Large intestine (tissue), 3 donors: ENCODE measurements at regions not wholly inside any gene's neighbourhood (a gene's known extent, or its start where the extent isn't known, plus 50 kb on each side); places are given as distances from the start of the nearest gene placed in this dataset.
"Not testable (repeated sequence)": the region's sequence is repeated elsewhere in the genome, so short reads cannot be mapped to it uniquely, and the experiment has no call there.

Source experiments
- DNase-seq, 2 donors: peaks; one replicate each; pipeline versions ENCODE4 v3.0.0 to v3.0.0-alpha.2; 2013
- H3K27ac ChIP-seq: one replicate; pipeline ENCODE4 v1.5.1; 2013; ENCODE audit warnings: low read length
- H3K27me3 ChIP-seq: 2 replicates; pipeline ENCODE4 v1.6.1; 2013; ENCODE audit warnings: low read length; ENCODE audit not compliant: control insufficient read depth, insufficient read depth
- H3K36me3 ChIP-seq: 2 replicates; pipeline ENCODE4 v1.6.1; 2013; ENCODE audit warnings: low read length; ENCODE audit not compliant: control insufficient read depth, insufficient read depth
- H3K4me1 ChIP-seq: one replicate; pipeline ENCODE4 v1.6.1; 2013; ENCODE audit warnings: low read length; ENCODE audit not compliant: control insufficient read depth, insufficient read depth
- H3K4me3 ChIP-seq: one replicate; pipeline ENCODE4 v1.5.1; 2013; ENCODE audit warnings: low read length
- H3K9me3 ChIP-seq: one replicate; pipeline ENCODE4 v1.6.1; 2013; ENCODE audit warnings: mild to moderate bottlenecking, low read depth, low read length, moderate library complexity; ENCODE audit not compliant: control insufficient read depth
- WGBS: methylation state at CpG from one replicate; pipeline ENCODE4 v1.1.5; 2013; ENCODE audit warnings: low lambda C conversion rate; ENCODE audit not compliant: insufficient coverage; 5-methylcytosine and 5-hydroxymethylcytosine counted together

- Histone ChIP-seq H3K4me3 (no peak overlapping the region), H3K4me1 (no peaks in the 10 kb centered on the region), H3K27ac (no peak overlapping the region), H3K27me3 (no peaks in the 10 kb centered on the region), H3K36me3 (no peaks in the 10 kb centered on the region), H3K9me3 (no peaks in the 10 kb centered on the region)
- DNase-seq: no peak
- WGBS: 100% methylated on average over 1 of the region's 4 CpGs
These were observed 936.9 kb downstream of the SORCS3 start for GRCh38 chr10:105577865-105578607.

- no peaks in the 10 kb centered on the region for H3K4me1 ChIP-seq
- no peaks in the 10 kb centered on the region for H3K9me3 ChIP-seq
- H3K4me3 ChIP-seq: no peak overlapping the region
- no peak overlapping the region for H3K27ac ChIP-seq
- H3K27me3 ChIP-seq: no peaks in the 10 kb centered on the region
- DNase-seq: no peak
- WGBS: 100% methylated on average over 1 of the region's 4 CpGs
- H3K36me3 ChIP-seq: no peaks in the 10 kb centered on the region
These were observed 918.4 kb downstream of the SORCS3 start for GRCh38 chr10:105559333-105560097.

GRCh38 chr10:105550453-105550852, 909.4 kb downstream of the SORCS3 start:
- not testable (repeated sequence) for H3K27ac ChIP-seq, H3K4me3 ChIP-seq, DNase-seq, H3K27me3 ChIP-seq, H3K36me3 ChIP-seq, H3K4me1 ChIP-seq, H3K9me3 ChIP-seq
- no CpG with 5 or more reads among the region's 13 CpGs for WGBS

- no CpG with 5 or more reads among the region's 1 CpG for WGBS
- Histone ChIP-seq H3K4me1 (no peaks in the 10 kb centered on the region), H3K27me3 (no peaks in the 10 kb centered on the region), H3K36me3 (no peaks in the 10 kb centered on the region), H3K9me3 (no peaks in the 10 kb centered on the region), H3K27ac (no peak overlapping the region), H3K4me3 (no peak overlapping the region)
- DNase-seq: no peak
These were observed 908.6 kb downstream of the SORCS3 start for GRCh38 chr10:105549731-105550130.

GRCh38 chr10:105545101-105545500, 904.0 kb downstream of the SORCS3 start:
- DNase-seq: no peak
- no peak overlapping the region for H3K4me3 ChIP-seq
- no peaks in the 10 kb centered on the region for H3K27me3 ChIP-seq
- H3K27ac ChIP-seq: no peak overlapping the region
- no peaks in the 10 kb centered on the region for H3K36me3 ChIP-seq
- no peaks in the 10 kb centered on the region for H3K4me1 ChIP-seq
- H3K9me3 ChIP-seq: no peaks in the 10 kb centered on the region

- WGBS: no CpG with 5 or more reads among the region's 2 CpGs
- peak in 1 of 2 donors; percentile 30 for DNase-seq
- no peaks in the 10 kb centered on the region for H3K9me3 ChIP-seq
- H3K27ac ChIP-seq: no peak overlapping the region
- H3K4me1 ChIP-seq: no peaks in the 10 kb centered on the region
- H3K4me3 ChIP-seq: no peak overlapping the region
- no peaks in the 10 kb centered on the region for H3K36me3 ChIP-seq
- peaks cover 2% of the 10 kb centered on the region for H3K27me3 ChIP-seq
These were observed 899.3 kb downstream of the SORCS3 start for GRCh38 chr10:105540381-105540780.

- H3K27ac ChIP-seq: no peak overlapping the region
- no peak overlapping the region for H3K4me3 ChIP-seq
- no peaks in the 10 kb centered on the region for H3K36me3 ChIP-seq
- H3K27me3 ChIP-seq: peaks cover 2% of the 10 kb centered on the region
- H3K9me3 ChIP-seq: no peaks in the 10 kb centered on the region
- H3K4me1 ChIP-seq: no peaks in the 10 kb centered on the region
- no peak for DNase-seq
- WGBS: no CpG with 5 or more reads among the region's 4 CpGs
These were observed 897.8 kb downstream of the SORCS3 start for GRCh38 chr10:105538874-105539273.

GRCh38 chr10:105535478-105535877, 894.4 kb downstream of the SORCS3 start:
- no CpG with 5 or more reads among the region's 3 CpGs for WGBS
- H3K27me3 ChIP-seq: peaks cover 2% of the 10 kb centered on the region
- H3K4me1 ChIP-seq: no peaks in the 10 kb centered on the region
- no peaks in the 10 kb centered on the region for H3K9me3 ChIP-seq
- no peak for DNase-seq
- no peak overlapping the region for H3K4me3 ChIP-seq
- no peak overlapping the region for H3K27ac ChIP-seq
- H3K36me3 ChIP-seq: no peaks in the 10 kb centered on the region

- no peak for DNase-seq
These were observed 893.0 kb downstream of the SORCS3 start for GRCh38 chr10:105534086-105534485.

GRCh38 chr10:105516511-105516910, 875.4 kb downstream of the SORCS3 start:
- H3K36me3 ChIP-seq: no peaks in the 10 kb centered on the region
- H3K4me3 ChIP-seq: no peak overlapping the region
- no peaks in the 10 kb centered on the region for H3K27me3 ChIP-seq
- H3K4me1 ChIP-seq: no peaks in the 10 kb centered on the region
- no peak for DNase-seq
- no peak overlapping the region for H3K27ac ChIP-seq
- 100% methylated on average over 1 of the region's 2 CpGs for WGBS
- no peaks in the 10 kb centered on the region for H3K9me3 ChIP-seq

More at GRCh38 chr10:105534086-105534485, 893.0 kb downstream of the SORCS3 start:
- Histone ChIP-seq H3K36me3 (no peaks in the 10 kb centered on the region), H3K4me3 (no peak overlapping the region), H3K27ac (no peak overlapping the region), H3K9me3 (no peaks in the 10 kb centered on the region), H3K4me1 (no peaks in the 10 kb centered on the region), H3K27me3 (peaks cover 2% of the 10 kb centered on the region)
- 40% methylated on average over 1 of the region's 1 CpG for WGBS
